Suprapubic skin (tissue), 3 donors: ENCODE measurements at regions not wholly inside any gene's neighbourhood (a gene's known extent, or its start where the extent isn't known, plus 50 kb on each side); places are given as distances from the start of the nearest gene placed in this dataset.

Experiments
- CTCF ChIP-seq, 2 donors: fragments of 200-600 bp in 1 of 2; fragments of 450-650 bp in 1 of 2; sonication (generic) in 1 of 2; IDR thresholded peaks; one replicate each; pipeline ENCODE4 v1.5.1; 2016 to 2019; ENCODE audit warnings: antibody characterized with exemption in 2 of 2, mild to moderate bottlenecking in 1 of 2, moderate library complexity in 1 of 2
- POLR2A ChIP-seq, 2 donors: fragments of 450-650 bp; IDR thresholded peaks; one replicate each; pipeline ENCODE4 v1.6.1; 2017; ENCODE audit warnings: antibody characterized with exemption in 2 of 2, mild to moderate bottlenecking in 2 of 2, moderate library complexity in 2 of 2

DNA sequence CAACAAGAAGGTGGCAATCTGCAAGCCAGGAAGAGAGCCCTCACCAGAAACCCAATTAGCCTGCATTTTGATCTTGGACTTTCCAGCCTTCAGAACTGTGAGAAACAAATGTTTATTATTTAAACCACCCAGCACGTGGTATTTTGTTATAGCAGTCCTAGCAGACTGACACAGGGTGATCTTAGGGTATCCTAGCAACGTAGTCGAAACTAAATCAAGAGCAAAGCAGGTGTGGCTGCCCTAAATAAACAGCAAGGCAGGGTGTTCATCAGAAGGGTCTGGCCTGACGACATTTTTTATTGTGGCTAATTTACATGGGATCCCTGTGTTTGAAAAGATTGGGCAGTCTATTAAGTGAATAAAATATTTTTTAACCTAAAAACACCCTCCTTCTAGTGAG is 198.8 kb downstream of the VEGFC start:
- no peak for TF ChIP-seq POLR2A (IDR thresholded peaks at IDR 0.05)
- TF ChIP-seq CTCF (IDR thresholded peaks at IDR 0.05): no peak
